ENCODE measurements at regions not wholly inside any gene's neighbourhood (a gene's known extent, or its start where the extent isn't known, plus 50 kb on each side); places are given as distances from the start of the nearest gene placed in this dataset.

DNA sequence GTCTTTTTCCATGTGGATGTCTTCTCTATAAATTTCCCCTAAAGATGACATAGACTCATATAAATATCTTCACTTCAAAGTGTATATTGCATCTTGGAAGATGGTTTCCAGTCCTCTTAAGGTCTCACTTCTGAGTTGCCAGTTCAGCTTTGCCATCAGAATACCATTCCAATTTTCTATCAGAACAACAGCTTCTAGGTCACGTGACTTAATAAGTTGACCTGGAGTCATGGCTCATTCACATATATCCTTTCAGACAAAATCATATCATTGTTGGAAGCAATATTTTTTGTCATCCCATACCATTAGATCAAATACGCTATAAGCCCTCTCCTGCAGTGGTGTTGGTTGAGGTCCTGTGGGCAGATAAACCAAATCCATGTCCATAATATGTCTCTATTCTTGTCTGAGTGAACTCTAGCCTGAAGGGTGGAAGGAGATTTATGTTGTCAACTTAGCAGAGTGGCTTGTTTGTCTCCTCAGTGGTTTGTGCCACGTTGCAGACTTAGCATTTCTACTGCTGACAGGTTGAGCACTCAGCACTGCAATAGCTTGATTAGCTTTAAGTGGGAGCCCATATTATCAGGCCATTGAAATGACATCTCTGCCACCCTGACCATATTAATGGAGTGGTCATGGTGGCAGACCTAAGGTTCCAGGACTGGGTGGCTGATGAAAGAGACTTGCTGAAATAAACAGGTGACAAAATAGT is 123.6 kb upstream of the PCDH17 start:
- BruUV-seq (replicated peaks): no TSS peak
- CTCF ChIA-PET (ENCODE audit: low intra/inter-chr PET ratio): no interaction called here
- POLR2A ChIA-PET: no interaction called here
- in situ Hi-C loops (cut with MboI): no loop called here
- no peak for ATAC-seq
- Histone ChIP-seq H3K4me2 (ENCODE audit: insufficient read depth, low read length) (no peak overlapping the region), H3K9ac (ENCODE audit: insufficient read depth in 1 of 2, low read depth in 2 of 2, low read length in 2 of 2) (no peak overlapping the region), H3K79me2 (ENCODE audit: control insufficient read depth, insufficient read depth, low read length) (no peaks in the 10 kb centered on the region), H3K4me3 (no peak overlapping the region), H3K9me3 (replicated peaks; ENCODE audit: control insufficient read depth, insufficient read depth, low read depth, low read length) (no peaks in the 10 kb centered on the region), H3K27me3 (ENCODE audit: control insufficient read depth in 2 of 2, insufficient read depth in 2 of 2, low read length in 2 of 2) (no peaks in the 10 kb centered on the region), H2AFZ (ENCODE audit: low read depth, low read length) (no peak overlapping the region), H3K36me3 (ENCODE audit: control insufficient read depth, insufficient read depth, low read length) (no peaks in the 10 kb centered on the region), H3K4me1 (replicated peaks in 1 of 2; ENCODE audit: control insufficient read depth in 2 of 2, insufficient read depth in 2 of 2, low read length in 2 of 2) (no peaks in the 10 kb centered on the region), H3K27ac (ENCODE audit: extremely low read depth, low read depth, low read length) (no peak overlapping the region), H3K9me1 (ENCODE audit: control insufficient read depth, insufficient read depth, low read length) (no peaks in the 10 kb centered on the region), H4K20me1 (replicated peaks; ENCODE audit: control insufficient read depth, insufficient read depth, low read length) (no peaks in the 10 kb centered on the region)
- FAIRE-seq: no peak
- TF ChIP-seq TSHZ1 (CRISPR knock-in tag; IDR thresholded peaks at IDR 0.05) (no peak), HOMEZ (CRISPR knock-in tag; IDR thresholded peaks at IDR 0.05) (no peak), RBFOX2 (IDR thresholded peaks at IDR 0.05; ENCODE audit: low read depth, low read length) (no peak)
- TF ChIP-seq, protein P1, sequence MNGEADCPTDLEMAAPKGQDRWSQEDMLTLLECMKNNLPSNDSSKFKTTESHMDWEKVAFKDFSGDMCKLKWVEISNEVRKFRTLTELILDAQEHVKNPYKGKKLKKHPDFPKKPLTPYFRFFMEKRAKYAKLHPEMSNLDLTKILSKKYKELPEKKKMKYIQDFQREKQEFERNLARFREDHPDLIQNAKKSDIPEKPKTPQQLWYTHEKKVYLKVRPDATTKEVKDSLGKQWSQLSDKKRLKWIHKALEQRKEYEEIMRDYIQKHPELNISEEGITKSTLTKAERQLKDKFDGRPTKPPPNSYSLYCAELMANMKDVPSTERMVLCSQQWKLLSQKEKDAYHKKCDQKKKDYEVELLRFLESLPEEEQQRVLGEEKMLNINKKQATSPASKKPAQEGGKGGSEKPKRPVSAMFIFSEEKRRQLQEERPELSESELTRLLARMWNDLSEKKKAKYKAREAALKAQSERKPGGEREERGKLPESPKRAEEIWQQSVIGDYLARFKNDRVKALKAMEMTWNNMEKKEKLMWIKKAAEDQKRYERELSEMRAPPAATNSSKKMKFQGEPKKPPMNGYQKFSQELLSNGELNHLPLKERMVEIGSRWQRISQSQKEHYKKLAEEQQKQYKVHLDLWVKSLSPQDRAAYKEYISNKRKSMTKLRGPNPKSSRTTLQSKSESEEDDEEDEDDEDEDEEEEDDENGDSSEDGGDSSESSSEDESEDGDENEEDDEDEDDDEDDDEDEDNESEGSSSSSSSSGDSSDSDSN (IDR thresholded peaks at IDR 0.05; ENCODE audit: borderline replicate concordance in 1 of 2, low read depth in 2 of 2, low read length in 2 of 2): no peak
- TF ChIP-seq, protein P2, sequence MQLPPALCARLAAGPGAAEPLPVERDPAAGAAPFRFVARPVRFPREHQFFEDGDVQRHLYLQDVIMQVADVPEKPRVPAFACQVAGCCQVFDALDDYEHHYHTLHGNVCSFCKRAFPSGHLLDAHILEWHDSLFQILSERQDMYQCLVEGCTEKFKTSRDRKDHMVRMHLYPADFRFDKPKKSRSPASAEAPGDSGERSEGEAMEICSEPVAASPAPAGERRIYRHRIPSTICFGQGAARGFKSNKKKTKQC (CRISPR knock-in tag; IDR thresholded peaks at IDR 0.05): no peak
- TF ChIP-seq, protein P3, sequence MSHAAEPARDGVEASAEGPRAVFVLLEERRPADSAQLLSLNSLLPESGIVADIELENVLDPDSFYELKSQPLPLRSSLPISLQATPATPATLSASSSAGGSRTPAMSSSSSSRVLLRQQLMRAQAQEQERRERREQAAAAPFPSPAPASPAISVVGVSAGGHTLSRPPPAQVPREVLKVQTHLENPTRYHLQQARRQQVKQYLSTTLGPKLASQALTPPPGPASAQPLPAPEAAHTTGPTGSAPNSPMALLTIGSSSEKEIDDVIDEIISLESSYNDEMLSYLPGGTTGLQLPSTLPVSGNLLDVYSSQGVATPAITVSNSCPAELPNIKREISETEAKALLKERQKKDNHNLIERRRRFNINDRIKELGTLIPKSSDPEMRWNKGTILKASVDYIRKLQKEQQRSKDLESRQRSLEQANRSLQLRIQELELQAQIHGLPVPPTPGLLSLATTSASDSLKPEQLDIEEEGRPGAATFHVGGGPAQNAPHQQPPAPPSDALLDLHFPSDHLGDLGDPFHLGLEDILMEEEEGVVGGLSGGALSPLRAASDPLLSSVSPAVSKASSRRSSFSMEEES (CRISPR knock-in tag; IDR thresholded peaks at IDR 0.05): peak; percentile 77
- TF ChIP-seq, protein P4, sequence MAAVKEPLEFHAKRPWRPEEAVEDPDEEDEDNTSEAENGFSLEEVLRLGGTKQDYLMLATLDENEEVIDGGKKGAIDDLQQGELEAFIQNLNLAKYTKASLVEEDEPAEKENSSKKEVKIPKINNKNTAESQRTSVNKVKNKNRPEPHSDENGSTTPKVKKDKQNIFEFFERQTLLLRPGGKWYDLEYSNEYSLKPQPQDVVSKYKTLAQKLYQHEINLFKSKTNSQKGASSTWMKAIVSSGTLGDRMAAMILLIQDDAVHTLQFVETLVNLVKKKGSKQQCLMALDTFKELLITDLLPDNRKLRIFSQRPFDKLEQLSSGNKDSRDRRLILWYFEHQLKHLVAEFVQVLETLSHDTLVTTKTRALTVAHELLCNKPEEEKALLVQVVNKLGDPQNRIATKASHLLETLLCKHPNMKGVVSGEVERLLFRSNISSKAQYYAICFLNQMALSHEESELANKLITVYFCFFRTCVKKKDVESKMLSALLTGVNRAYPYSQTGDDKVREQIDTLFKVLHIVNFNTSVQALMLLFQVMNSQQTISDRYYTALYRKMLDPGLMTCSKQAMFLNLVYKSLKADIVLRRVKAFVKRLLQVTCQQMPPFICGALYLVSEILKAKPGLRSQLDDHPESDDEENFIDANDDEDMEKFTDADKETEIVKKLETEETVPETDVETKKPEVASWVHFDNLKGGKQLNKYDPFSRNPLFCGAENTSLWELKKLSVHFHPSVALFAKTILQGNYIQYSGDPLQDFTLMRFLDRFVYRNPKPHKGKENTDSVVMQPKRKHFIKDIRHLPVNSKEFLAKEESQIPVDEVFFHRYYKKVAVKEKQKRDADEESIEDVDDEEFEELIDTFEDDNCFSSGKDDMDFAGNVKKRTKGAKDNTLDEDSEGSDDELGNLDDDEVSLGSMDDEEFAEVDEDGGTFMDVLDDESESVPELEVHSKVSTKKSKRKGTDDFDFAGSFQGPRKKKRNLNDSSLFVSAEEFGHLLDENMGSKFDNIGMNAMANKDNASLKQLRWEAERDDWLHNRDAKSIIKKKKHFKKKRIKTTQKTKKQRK (IDR thresholded peaks at IDR 0.05; ENCODE audit: borderline replicate concordance, low read depth, low read length): no peak
- 0% methylated on average over 3 of the region's 3 CpGs for WGBS (ENCODE audit: insufficient coverage, low coverage, missing lambda C conversion rate)
- no peak for DNase-seq (ENCODE audit: extremely low read depth in 1 of 4, low spot score in 3 of 4)
- intact Hi-C loops (cut with micrococcal nuclease): no loop called here

All from K562 (cell line).